ENCODE measurements at regions not wholly inside any gene's neighbourhood (a gene's known extent, or its start where the extent isn't known, plus 50 kb on each side); places are given as distances from the start of the nearest gene placed in this dataset.

DNA sequence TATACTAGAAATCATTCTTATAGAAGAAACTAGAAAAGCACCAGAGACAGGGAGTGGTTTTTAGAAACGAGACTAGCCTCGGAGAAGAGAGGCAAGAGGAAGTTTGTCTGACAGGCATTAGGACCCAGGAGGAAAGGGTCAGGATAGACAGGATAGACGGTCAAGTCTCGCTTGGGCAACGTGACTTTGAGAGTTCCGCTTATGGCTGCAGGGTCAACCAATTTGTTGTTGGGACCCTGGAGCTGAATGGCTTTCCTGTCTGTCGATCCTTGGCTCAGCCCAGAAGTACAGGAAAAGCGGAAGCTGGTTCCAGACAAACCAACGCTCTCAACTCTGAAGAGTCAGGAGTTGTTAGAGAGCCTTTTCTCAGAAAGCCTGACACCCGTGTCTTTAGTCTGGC is 191.2 kb downstream of the FZD1 start:
- Histone ChIP-seq H3K36me3 (ENCODE audit: low read depth) (no peaks in the 10 kb centered on the region), H3K9me2 (ENCODE audit: insufficient read depth) (no peaks in the 10 kb centered on the region), H4K20me1 (ENCODE audit: insufficient read depth) (no peaks in the 10 kb centered on the region), H3F3A (ENCODE audit: insufficient read depth) (no peaks in the 10 kb centered on the region), H2AFZ (no peak overlapping the region), H3K4me1 (ENCODE audit: insufficient read depth) (no peaks in the 10 kb centered on the region), H3K9ac (no peak overlapping the region), H3K9me3 (ENCODE audit: low read depth) (no peaks in the 10 kb centered on the region), H3K4me2 (ENCODE audit: unreplicated experiment) (no peak overlapping the region), H3K4me3 (no peak overlapping the region), H3K27ac (no peak overlapping the region), H3K79me2 (ENCODE audit: insufficient read depth) (no peaks in the 10 kb centered on the region), H3K27me3 (replicated peaks; ENCODE audit: insufficient read depth) (no peaks in the 10 kb centered on the region)
- WGBS, 2 experiments (ENCODE audit: low coverage in 1 of 2, low lambda C conversion rate in 2 of 2, missing lambda C conversion rate in 2 of 2) = 53 to 58% methylated on average over 10 of the region's 10 CpGs
- no peak for DNase-seq
- no peak for TF ChIP-seq EZH2phosphoT487 (IDR thresholded peaks at IDR 0.05; ENCODE audit: insufficient read depth, low read depth)
- no peak for TF ChIP-seq EZH2 (IDR thresholded peaks at IDR 0.05; ENCODE audit: insufficient read depth, poor library complexity, severe bottlenecking)
- in situ Hi-C loops (cut with MboI) = no loop called here

DNA sequence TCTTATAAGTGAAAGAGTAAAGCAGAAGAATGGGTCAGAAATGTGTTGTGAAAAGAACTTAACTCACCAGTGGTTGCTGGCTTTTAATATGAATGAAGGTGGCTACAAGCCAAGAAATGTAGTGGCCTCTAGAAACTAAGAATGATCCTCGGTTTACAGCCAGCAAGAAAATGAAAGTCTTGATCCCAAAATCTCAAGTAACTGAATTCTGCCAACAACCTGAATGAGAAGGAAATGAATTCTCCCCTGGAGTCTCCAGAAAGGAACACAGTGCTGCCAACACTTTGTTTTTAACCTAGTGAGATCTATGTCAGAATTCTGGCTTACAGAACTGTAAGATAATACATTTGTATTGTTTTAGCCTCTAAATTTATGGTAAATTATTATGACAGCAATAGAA is 193.0 kb downstream of the FZD1 start:
- H3K9me2 ChIP-seq (ENCODE audit: insufficient read depth) = no peaks in the 10 kb centered on the region
- H2AFZ ChIP-seq = no peak overlapping the region
- H3K36me3 ChIP-seq (ENCODE audit: low read depth) = no peaks in the 10 kb centered on the region
- H3F3A ChIP-seq (ENCODE audit: insufficient read depth) = no peaks in the 10 kb centered on the region
- no peaks in the 10 kb centered on the region for H4K20me1 ChIP-seq (ENCODE audit: insufficient read depth)
- in situ Hi-C loops (cut with MboI) = no loop called here
- H3K27me3 ChIP-seq (replicated peaks; ENCODE audit: insufficient read depth) = no peaks in the 10 kb centered on the region; the same call in 1 of the 2 replicates
- no peak overlapping the region for H3K4me3 ChIP-seq
- no peaks in the 10 kb centered on the region for H3K79me2 ChIP-seq (ENCODE audit: insufficient read depth)
- H3K9me3 ChIP-seq (ENCODE audit: low read depth) = no peaks in the 10 kb centered on the region
- H3K4me2 ChIP-seq (ENCODE audit: unreplicated experiment) = no peak overlapping the region
- no peak for DNase-seq
- no peak for TF ChIP-seq EZH2phosphoT487 (IDR thresholded peaks at IDR 0.05; ENCODE audit: insufficient read depth, low read depth)
- no peak for TF ChIP-seq EZH2 (IDR thresholded peaks at IDR 0.05; ENCODE audit: insufficient read depth, poor library complexity, severe bottlenecking)
- H3K9ac ChIP-seq = no peak overlapping the region
- H3K27ac ChIP-seq = no peak overlapping the region
- 5 to 16% methylated on average over 1 of the region's 1 CpG for WGBS, 2 experiments (ENCODE audit: low coverage in 1 of 2, low lambda C conversion rate in 2 of 2, missing lambda C conversion rate in 2 of 2)
- H3K4me1 ChIP-seq (ENCODE audit: insufficient read depth) = no peaks in the 10 kb centered on the region

DNA sequence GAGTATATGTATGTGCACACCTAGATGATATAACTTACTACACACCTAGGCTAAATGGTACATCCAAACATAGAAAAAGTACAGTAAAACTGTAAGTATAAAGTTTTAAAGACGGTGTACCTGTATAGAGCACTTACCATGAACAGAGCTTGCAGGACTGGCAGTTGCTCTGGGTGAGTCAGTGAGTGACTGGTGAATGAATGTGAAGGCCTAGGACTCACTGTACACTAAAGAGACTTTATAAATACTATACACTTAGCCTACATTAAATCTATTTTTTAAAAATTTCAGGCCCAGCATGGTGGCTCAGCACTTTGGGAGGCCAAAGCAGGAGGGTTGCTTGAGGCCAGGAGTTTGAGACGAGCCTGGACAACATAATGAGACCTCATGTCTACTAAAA is 195.3 kb downstream of the FZD1 start:
- 63 to 68% methylated on average over 2 of the region's 2 CpGs for WGBS, 2 experiments (ENCODE audit: low coverage in 1 of 2, low lambda C conversion rate in 2 of 2, missing lambda C conversion rate in 2 of 2)
- no peaks in the 10 kb centered on the region for H3K79me2 ChIP-seq (ENCODE audit: insufficient read depth)
- TF ChIP-seq EZH2 (IDR thresholded peaks at IDR 0.05; ENCODE audit: insufficient read depth, poor library complexity, severe bottlenecking) = no peak
- no peak for TF ChIP-seq EZH2phosphoT487 (IDR thresholded peaks at IDR 0.05; ENCODE audit: insufficient read depth, low read depth)
- no peak overlapping the region for H3K27ac ChIP-seq
- H2AFZ ChIP-seq = no peak overlapping the region
- no peaks in the 10 kb centered on the region; the same call in 1 of the 2 replicates for H3K27me3 ChIP-seq (replicated peaks; ENCODE audit: insufficient read depth)
- H3K4me2 ChIP-seq (ENCODE audit: unreplicated experiment) = no peak overlapping the region
- no peaks in the 10 kb centered on the region for H3F3A ChIP-seq (ENCODE audit: insufficient read depth)
- no peaks in the 10 kb centered on the region for H3K9me3 ChIP-seq (ENCODE audit: low read depth)
- H3K36me3 ChIP-seq (ENCODE audit: low read depth) = no peaks in the 10 kb centered on the region
- no peak for DNase-seq
- H3K4me3 ChIP-seq = no peak overlapping the region
- no peaks in the 10 kb centered on the region for H3K4me1 ChIP-seq (ENCODE audit: insufficient read depth)
- in situ Hi-C loops (cut with MboI) = no loop called here
- H3K9ac ChIP-seq = no peak overlapping the region
- no peaks in the 10 kb centered on the region for H4K20me1 ChIP-seq (ENCODE audit: insufficient read depth)
- no peaks in the 10 kb centered on the region for H3K9me2 ChIP-seq (ENCODE audit: insufficient read depth)

DNA sequence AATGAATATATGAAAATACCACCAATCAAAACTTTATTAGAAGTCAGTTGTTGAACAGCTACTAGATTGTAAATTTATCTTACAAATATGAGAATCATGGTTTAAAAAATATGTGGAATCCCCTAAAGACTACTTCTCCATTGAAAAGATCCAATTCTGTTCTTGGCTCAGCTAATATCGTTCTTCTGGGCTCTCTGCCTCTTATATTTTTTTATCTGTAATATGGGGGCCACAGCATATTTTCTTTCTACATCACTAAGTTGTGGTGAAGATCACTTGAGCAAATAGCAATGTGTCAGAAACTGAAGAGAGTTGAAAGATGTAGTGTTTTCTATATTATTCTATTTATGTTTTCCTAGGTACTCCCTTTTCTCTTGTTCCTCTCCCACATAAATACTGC is 198.1 kb downstream of the FZD1 start:
- Histone ChIP-seq H3K27me3 (replicated peaks; ENCODE audit: insufficient read depth) (no peaks in the 10 kb centered on the region; the same call in 1 of the 2 replicates), H3K4me1 (ENCODE audit: insufficient read depth) (no peaks in the 10 kb centered on the region), H2AFZ (no peak overlapping the region), H3K4me3 (no peak overlapping the region), H3K9me3 (ENCODE audit: low read depth) (no peaks in the 10 kb centered on the region), H4K20me1 (ENCODE audit: insufficient read depth) (no peaks in the 10 kb centered on the region), H3K36me3 (ENCODE audit: low read depth) (no peaks in the 10 kb centered on the region), H3K4me2 (ENCODE audit: unreplicated experiment) (no peak overlapping the region), H3K27ac (no peak overlapping the region), H3K9ac (no peak overlapping the region), H3F3A (ENCODE audit: insufficient read depth) (no peaks in the 10 kb centered on the region), H3K9me2 (ENCODE audit: insufficient read depth) (no peaks in the 10 kb centered on the region), H3K79me2 (ENCODE audit: insufficient read depth) (no peaks in the 10 kb centered on the region)
- no peak for DNase-seq
- WGBS, 2 experiments (ENCODE audit: low coverage in 1 of 2, low lambda C conversion rate in 2 of 2, missing lambda C conversion rate in 2 of 2) = 39 to 56% methylated on average over 1 of the region's 1 CpG
- in situ Hi-C loops (cut with MboI) = no loop called here
- no peak for TF ChIP-seq EZH2phosphoT487 (IDR thresholded peaks at IDR 0.05; ENCODE audit: insufficient read depth, low read depth)

DNA sequence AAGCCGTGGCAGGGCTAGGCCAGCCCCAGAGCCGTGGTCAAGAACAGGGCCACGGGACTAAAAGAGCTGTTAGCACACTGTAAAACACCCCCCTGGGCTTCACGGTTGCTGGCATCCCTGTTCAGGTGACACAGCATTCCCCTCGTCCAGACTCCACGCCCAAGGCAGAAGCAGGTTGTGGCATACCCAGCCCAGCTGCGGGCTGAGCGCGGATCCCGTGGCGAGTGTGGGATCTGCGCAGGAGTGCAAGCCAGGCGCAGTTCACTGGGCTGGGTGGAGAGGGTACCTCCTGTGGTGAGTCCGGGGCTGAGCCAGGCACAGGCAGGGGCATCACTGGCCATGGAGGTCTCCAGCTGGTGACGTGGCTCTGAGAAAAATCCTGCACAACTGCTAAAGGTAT is 199.1 kb downstream of the FZD1 start:
- Histone ChIP-seq H3K9me2 (ENCODE audit: insufficient read depth) (no peaks in the 10 kb centered on the region), H3F3A (ENCODE audit: insufficient read depth) (no peaks in the 10 kb centered on the region), H3K36me3 (ENCODE audit: low read depth) (no peaks in the 10 kb centered on the region), H3K4me3 (no peak overlapping the region), H3K27ac (no peak overlapping the region), H3K4me2 (ENCODE audit: unreplicated experiment) (no peak overlapping the region), H3K9ac (no peak overlapping the region), H4K20me1 (ENCODE audit: insufficient read depth) (no peaks in the 10 kb centered on the region), H2AFZ (no peak overlapping the region), H3K27me3 (replicated peaks; ENCODE audit: insufficient read depth) (no peaks in the 10 kb centered on the region; the same call in 1 of the 2 replicates), H3K9me3 (ENCODE audit: low read depth) (no peaks in the 10 kb centered on the region), H3K79me2 (ENCODE audit: insufficient read depth) (no peaks in the 10 kb centered on the region), H3K4me1 (ENCODE audit: insufficient read depth) (no peaks in the 10 kb centered on the region)
- 67 to 71% methylated on average over 15 of the region's 15 CpGs for WGBS, 2 experiments (ENCODE audit: low coverage in 1 of 2, low lambda C conversion rate in 2 of 2, missing lambda C conversion rate in 2 of 2)
- in situ Hi-C loops (cut with MboI) = no loop called here
- TF ChIP-seq EZH2phosphoT487 (IDR thresholded peaks at IDR 0.05; ENCODE audit: insufficient read depth, low read depth) (no peak), EZH2 (IDR thresholded peaks at IDR 0.05; ENCODE audit: insufficient read depth, poor library complexity, severe bottlenecking) (no peak)
- no peak for DNase-seq

Data from GM23248 (cell line).